ENCODE measurements at regions not wholly inside any gene's neighbourhood (a gene's known extent, or its start where the extent isn't known, plus 50 kb on each side); places are given as distances from the start of the nearest gene placed in this dataset.

- DNase-seq = no peak
Observed at GRCh38 chr2:83747141-83747540, 711.9 kb downstream of the SUCLG1 start.

- DNase-seq = no peak
Observed at GRCh38 chr2:83744855-83745254, 714.2 kb downstream of the SUCLG1 start.

GRCh38 chr2:83742117-83742782 is 716.8 kb downstream of the SUCLG1 start:
- no peak for DNase-seq

- no peak for DNase-seq
Observed at GRCh38 chr2:83730223-83730622, 728.9 kb downstream of the SUCLG1 start.

GRCh38 chr2:83725735-83726134 is 733.3 kb downstream of the SUCLG1 start:
- DNase-seq = no peak

- DNase-seq = no peak
Observed at GRCh38 chr2:83705146-83705545, 753.9 kb downstream of the SUCLG1 start.

GRCh38 chr2:83703598-83703997 is 755.5 kb downstream of the SUCLG1 start:
- no peak for DNase-seq

- no peak for DNase-seq
Observed at GRCh38 chr2:83696838-83697237, 762.2 kb downstream of the SUCLG1 start.

GRCh38 chr2:83695530-83695929 is 763.5 kb downstream of the SUCLG1 start:
- DNase-seq = no peak

GRCh38 chr2:83695037-83695436 is 764.0 kb downstream of the SUCLG1 start:
- DNase-seq = no peak

GRCh38 chr2:83689402-83689801 is 769.7 kb downstream of the SUCLG1 start:
- no peak for DNase-seq

GRCh38 chr2:83686863-83687262 is 772.2 kb downstream of the SUCLG1 start:
- DNase-seq = no peak

GRCh38 chr2:83674050-83674449 is 785.0 kb downstream of the SUCLG1 start:
- DNase-seq = no peak

GRCh38 chr2:83665894-83666293 is 793.2 kb downstream of the SUCLG1 start:
- no peak for DNase-seq

- DNase-seq = no peak
Observed at GRCh38 chr2:83665154-83665553, 793.9 kb downstream of the SUCLG1 start.

- no peak for DNase-seq
Observed at GRCh38 chr2:83661711-83662110, 797.4 kb downstream of the SUCLG1 start.

GRCh38 chr2:83654091-83654611 is 804.9 kb downstream of the SUCLG1 start:
- DNase-seq = no peak

GRCh38 chr2:83650898-83651297 is 808.2 kb downstream of the SUCLG1 start:
- no peak for DNase-seq

GRCh38 chr2:83650161-83650560 is 808.9 kb downstream of the SUCLG1 start:
- no peak for DNase-seq

- no peak for DNase-seq
Observed at GRCh38 chr2:83640506-83640905, 818.6 kb downstream of the SUCLG1 start.

- DNase-seq = no peak
Observed at GRCh38 chr2:83633423-83633822, 825.7 kb downstream of the SUCLG1 start.

- no peak for DNase-seq
Observed at GRCh38 chr2:83630351-83630750, 828.7 kb downstream of the SUCLG1 start.

GRCh38 chr2:83615511-83615910 is 843.6 kb downstream of the SUCLG1 start:
- DNase-seq = no peak

GRCh38 chr2:83613178-83613577 is 845.9 kb downstream of the SUCLG1 start:
- no peak for DNase-seq

- DNase-seq = no peak
Observed at GRCh38 chr2:83602753-83603152, 856.3 kb downstream of the SUCLG1 start.
